22Rv1 (cell line): ENCODE measurements at regions not wholly inside any gene's neighbourhood (a gene's known extent, or its start where the extent isn't known, plus 50 kb on each side); places are given as distances from the start of the nearest gene placed in this dataset.

ENCODE experiments used
- H3K27ac ChIP-seq: fragments of 450-650 bp; 2 replicates; pipeline ENCODE4 v1.5.1; 2017
- ZFX ChIP-seq: fragments of 450-650 bp; IDR thresholded peaks from 2 replicates; pipeline ENCODE4 v1.6.1; 2017; ENCODE audit warnings: antibody characterized with exemption, borderline replicate concordance
- TF ChIP-seq, protein P1 (sequence below): fragments of 450-650 bp; IDR thresholded peaks from 2 replicates; pipeline ENCODE4 v1.5.1; 2017; ENCODE audit warnings: mild to moderate bottlenecking

- no peak overlapping the region for H3K27ac ChIP-seq
- TF ChIP-seq, protein P1, sequence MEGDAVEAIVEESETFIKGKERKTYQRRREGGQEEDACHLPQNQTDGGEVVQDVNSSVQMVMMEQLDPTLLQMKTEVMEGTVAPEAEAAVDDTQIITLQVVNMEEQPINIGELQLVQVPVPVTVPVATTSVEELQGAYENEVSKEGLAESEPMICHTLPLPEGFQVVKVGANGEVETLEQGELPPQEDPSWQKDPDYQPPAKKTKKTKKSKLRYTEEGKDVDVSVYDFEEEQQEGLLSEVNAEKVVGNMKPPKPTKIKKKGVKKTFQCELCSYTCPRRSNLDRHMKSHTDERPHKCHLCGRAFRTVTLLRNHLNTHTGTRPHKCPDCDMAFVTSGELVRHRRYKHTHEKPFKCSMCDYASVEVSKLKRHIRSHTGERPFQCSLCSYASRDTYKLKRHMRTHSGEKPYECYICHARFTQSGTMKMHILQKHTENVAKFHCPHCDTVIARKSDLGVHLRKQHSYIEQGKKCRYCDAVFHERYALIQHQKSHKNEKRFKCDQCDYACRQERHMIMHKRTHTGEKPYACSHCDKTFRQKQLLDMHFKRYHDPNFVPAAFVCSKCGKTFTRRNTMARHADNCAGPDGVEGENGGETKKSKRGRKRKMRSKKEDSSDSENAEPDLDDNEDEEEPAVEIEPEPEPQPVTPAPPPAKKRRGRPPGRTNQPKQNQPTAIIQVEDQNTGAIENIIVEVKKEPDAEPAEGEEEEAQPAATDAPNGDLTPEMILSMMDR, result no peak
- TF ChIP-seq ZFX, result no peak
Observed at GRCh38 chr12:86777325-86777724, 521.1 kb upstream of the MGAT4C start.

- no peak overlapping the region for H3K27ac ChIP-seq
- TF ChIP-seq, protein P1, result no peak
- TF ChIP-seq ZFX, result no peak
Observed at GRCh38 chr12:86774841-86775388, 518.7 kb upstream of the MGAT4C start.

DNA sequence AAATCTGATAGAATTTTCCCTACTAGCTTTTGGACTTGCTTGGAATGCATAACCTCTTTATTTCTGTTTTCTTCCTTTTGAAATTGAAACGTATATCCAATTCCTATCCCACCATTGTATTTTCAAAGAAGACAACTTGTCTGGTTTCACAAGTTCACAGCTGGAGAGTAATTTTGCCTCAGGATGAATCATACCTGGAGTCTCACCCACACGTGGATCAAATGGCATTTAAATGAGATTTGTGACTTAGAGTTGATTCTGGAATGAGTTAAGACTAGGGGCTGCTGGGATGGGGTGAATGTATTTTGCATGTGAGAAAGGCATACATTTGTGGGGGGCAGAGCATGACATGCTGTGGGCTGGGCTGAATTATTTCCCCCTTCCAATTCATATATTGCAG, 516.5 kb upstream of the MGAT4C start:
- TF ChIP-seq ZFX, result no peak
- TF ChIP-seq, protein P1, result no peak

DNA sequence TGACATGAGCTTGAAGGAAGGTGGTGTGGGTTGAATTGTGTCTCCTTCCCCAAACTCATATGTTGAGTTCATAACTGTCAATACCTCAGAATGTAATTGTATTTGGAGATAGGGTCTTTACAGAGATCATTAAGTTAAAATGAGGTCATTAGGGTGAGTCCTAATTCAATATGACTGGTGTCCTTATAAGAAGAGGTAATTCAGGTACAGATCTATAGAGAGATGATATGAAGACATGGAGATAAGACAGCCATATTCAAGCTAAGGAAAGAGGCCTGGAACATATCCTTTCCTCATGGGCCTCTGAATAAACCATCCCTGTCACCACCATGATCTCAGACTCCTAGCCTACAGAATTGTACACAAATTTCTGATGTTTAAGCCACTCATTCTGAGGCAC, 514.7 kb upstream of the MGAT4C start:
- TF ChIP-seq, protein P1, result no peak
- no peak for TF ChIP-seq ZFX
- no peak overlapping the region for H3K27ac ChIP-seq

More for the DNA sequence above, 516.5 kb upstream of the MGAT4C start:
- no peak overlapping the region for H3K27ac ChIP-seq

DNA sequence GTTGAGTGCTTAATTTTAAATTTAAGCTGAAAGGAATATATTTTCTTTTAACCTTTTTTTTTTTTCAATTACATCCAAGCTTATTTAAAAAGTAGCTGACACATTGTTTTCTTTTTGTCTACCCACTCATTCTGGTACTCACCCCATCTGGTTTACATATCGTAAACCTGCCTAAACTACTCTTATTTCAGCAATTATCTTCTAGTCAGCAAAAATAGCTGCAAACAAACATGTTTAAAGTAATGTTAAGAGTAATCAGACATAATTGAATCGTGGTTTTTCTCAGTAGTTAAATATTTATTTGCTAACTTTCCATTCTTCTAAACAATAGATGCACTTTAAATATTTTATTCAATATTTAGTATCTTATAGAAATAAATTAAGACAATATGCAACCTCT, 492.7 kb upstream of the MGAT4C start:
- H3K27ac ChIP-seq, result no peak overlapping the region
- TF ChIP-seq, protein P1, result no peak
- TF ChIP-seq ZFX, result no peak

DNA sequence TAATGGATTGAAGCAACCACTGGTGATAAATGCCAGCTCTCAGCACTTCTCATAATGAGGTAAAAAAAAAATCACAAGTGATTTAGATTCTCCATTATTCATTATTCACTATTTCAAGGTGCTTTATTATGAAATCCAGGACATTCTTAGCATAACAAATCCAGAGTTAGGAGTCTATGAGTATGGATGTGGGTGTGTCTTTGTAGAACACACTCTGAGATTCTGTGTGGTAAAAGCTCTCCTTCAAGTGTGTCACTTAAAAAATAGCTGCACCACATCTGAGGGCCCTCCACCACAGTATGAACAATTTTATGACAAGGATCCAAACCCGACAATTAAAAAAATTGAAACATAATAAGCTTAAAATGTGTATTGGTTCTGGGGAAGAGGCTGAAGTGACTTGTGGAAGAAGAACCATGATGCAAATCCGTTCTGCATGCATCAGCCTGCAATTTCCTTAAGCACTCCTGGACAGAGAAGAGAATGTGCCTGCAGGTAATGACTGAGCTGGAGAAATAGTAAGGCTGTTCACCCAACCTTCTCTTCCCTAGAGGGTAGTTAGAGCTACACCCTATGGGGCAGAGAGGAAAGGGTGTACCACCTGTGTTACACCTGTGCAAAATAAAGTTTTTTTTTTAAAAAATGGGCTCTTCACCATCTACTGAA, 488.5 kb upstream of the MGAT4C start:
- no peak for TF ChIP-seq ZFX
- TF ChIP-seq, protein P1, result no peak
- H3K27ac ChIP-seq, result no peak overlapping the region

- no peak for TF ChIP-seq ZFX
- TF ChIP-seq, protein P1, result no peak
- H3K27ac ChIP-seq, result no peak overlapping the region
Observed at GRCh38 chr12:86743875-86744536, 487.8 kb upstream of the MGAT4C start.
